Liver (tissue), 8 donors: ENCODE measurements at regions not wholly inside any gene's neighbourhood (a gene's known extent, or its start where the extent isn't known, plus 50 kb on each side); places are given as distances from the start of the nearest gene placed in this dataset.

Experiments used
- DNase-seq: peaks from one replicate; pipeline ENCODE4 v3.0.0-alpha.2; 2017; ENCODE audit warnings: low spot score
- H3K27ac ChIP-seq, 2 donors: one replicate each; pipeline ENCODE4 v1.7.0; 2013; ENCODE audit warnings: inconsistent platforms in 2 of 2, low read length in 2 of 2, control low read depth in 1 of 2, low read depth in 1 of 2, mild to moderate bottlenecking in 1 of 2
- H3K27me3 ChIP-seq, 4 donors: one replicate each; pipeline versions ENCODE4 v1.6.1 to v1.7.0; 2013; ENCODE audit warnings: low read length in 3 of 4, inconsistent platforms in 1 of 4, mild to moderate bottlenecking in 1 of 4, moderate library complexity in 1 of 4; ENCODE audit not compliant: control insufficient read depth in 4 of 4, insufficient read depth in 4 of 4
- H3K36me3 ChIP-seq, 4 donors: one replicate each; pipeline versions ENCODE4 v1.6.1 to v1.7.0; 2013; ENCODE audit warnings: low read length in 3 of 4, mild to moderate bottlenecking in 3 of 4, low read depth in 1 of 4, moderate library complexity in 1 of 4; ENCODE audit not compliant: control insufficient read depth in 4 of 4, insufficient read depth in 3 of 4
- H3K4me1 ChIP-seq, 4 donors: one replicate each; pipeline versions ENCODE4 v1.6.1 to v1.7.0; 2013; ENCODE audit warnings: low read length in 3 of 4, mild to moderate bottlenecking in 3 of 4, moderate library complexity in 1 of 4; ENCODE audit not compliant: control insufficient read depth in 4 of 4, insufficient read depth in 4 of 4
- H3K4me3 ChIP-seq, 3 donors: one replicate each; pipeline versions ENCODE4 v1.6.1 to v1.7.0; 2013; ENCODE audit warnings: low read length in 3 of 3, control low read depth in 1 of 3, low read depth in 1 of 3, mild to moderate bottlenecking in 1 of 3
- H3K9ac ChIP-seq, 2 donors: one replicate each; pipeline ENCODE4 v1.7.0; 2013; ENCODE audit warnings: low read length in 2 of 2, mild to moderate bottlenecking in 2 of 2, moderate library complexity in 2 of 2, control low read depth in 1 of 2, low read depth in 1 of 2
- H3K9me3 ChIP-seq, 4 donors: one replicate each; pipeline versions ENCODE4 v1.6.1 to v1.7.0; 2013; ENCODE audit warnings: low read length in 3 of 4; ENCODE audit not compliant: control insufficient read depth in 4 of 4
- EGR1 ChIP-seq, 2 donors: IDR thresholded peaks; 2 replicates each; pipeline ENCODE4 v1.6.1; 2016 to 2018; ENCODE audit warnings: antibody characterized with exemption in 2 of 2, low read depth in 2 of 2
- FOXA1 ChIP-seq: IDR thresholded peaks from 2 replicates; pipeline ENCODE4 v1.6.1; 2016; ENCODE audit warnings: antibody characterized with exemption
- FOXA2 ChIP-seq: IDR thresholded peaks from 2 replicates; pipeline ENCODE4 v1.6.1; 2016; ENCODE audit warnings: antibody characterized with exemption
- GABPA ChIP-seq, 2 donors: IDR thresholded peaks in 1 of 2; conservative IDR thresholded peaks in 1 of 2; 2 replicates each; pipeline ENCODE4 v1.6.1; 2016; ENCODE audit warnings: antibody characterized with exemption in 2 of 2, mild to moderate bottlenecking in 1 of 2, moderate library complexity in 1 of 2
- HNF4A ChIP-seq, 2 donors: conservative IDR thresholded peaks; 2 replicates each; pipeline ENCODE4 v1.6.1; 2016; ENCODE audit warnings: antibody characterized with exemption in 2 of 2, mild to moderate bottlenecking in 2 of 2
- HNF4G ChIP-seq: IDR thresholded peaks from 2 replicates; pipeline ENCODE4 v1.6.1; 2016; ENCODE audit warnings: antibody characterized with exemption
- JUND ChIP-seq, 2 donors: IDR thresholded peaks; 2 replicates each; pipeline ENCODE4 v1.6.1; 2016; ENCODE audit warnings: antibody characterized with exemption in 2 of 2
- NR2F2 ChIP-seq: IDR thresholded peaks from 2 replicates; pipeline ENCODE4 v1.6.1; 2016; ENCODE audit warnings: antibody characterized with exemption
- RAD21 ChIP-seq, 2 donors: IDR thresholded peaks; 2 replicates each; pipeline ENCODE4 v1.6.1; 2016; ENCODE audit warnings: antibody characterized with exemption in 2 of 2, mild to moderate bottlenecking in 2 of 2
- RXRA ChIP-seq, 2 donors: IDR thresholded peaks; 2 replicates each; pipeline ENCODE4 v1.6.1; 2017 to 2018; ENCODE audit warnings: antibody characterized with exemption in 2 of 2, mild to moderate bottlenecking in 1 of 2
- SP1 ChIP-seq: IDR thresholded peaks from 2 replicates; pipeline ENCODE4 v1.6.1; 2018; ENCODE audit warnings: antibody characterized with exemption, mild to moderate bottlenecking
- YY1 ChIP-seq: IDR thresholded peaks from 2 replicates; pipeline ENCODE4 v1.6.1; 2016; ENCODE audit warnings: antibody characterized with exemption, mild to moderate bottlenecking
- WGBS: extraction: QIAGEN DNeasy Blood & Tissue Kit; methylation state at CpG from one replicate; pipeline ENCODE4 v1.1.7; 2013; 5-methylcytosine and 5-hydroxymethylcytosine counted together
- TF ChIP-seq, protein P1 (sequence below): IDR thresholded peaks from 2 replicates; pipeline ENCODE4 v1.6.1; 2016; ENCODE audit warnings: antibody characterized with exemption
- TF ChIP-seq, protein P2 (sequence below): fragments of 150-350 bp; IDR thresholded peaks from 2 replicates; pipeline ENCODE4 v1.5.1; 2017; ENCODE audit warnings: improper control_type of control experiment, low read depth, low read length; ENCODE audit not compliant: missing input control
- TF ChIP-seq, protein P3 (sequence below): IDR thresholded peaks from 2 replicates; pipeline ENCODE4 v1.6.1; 2016; ENCODE audit warnings: antibody characterized with exemption
- TF ChIP-seq, protein P4 (sequence below): IDR thresholded peaks from 2 replicates; pipeline ENCODE4 v1.6.1; 2016; ENCODE audit warnings: antibody characterized with exemption, mild to moderate bottlenecking
- TF ChIP-seq, protein P5 (sequence below): IDR thresholded peaks from 2 replicates; pipeline ENCODE4 v1.6.1; 2016; ENCODE audit warnings: antibody characterized with exemption
- donor health status: healthy.
- donor health status: healthy.
- donor health status: healthy.
- donor health status: healthy.
- donor health status: healthy.

DNA sequence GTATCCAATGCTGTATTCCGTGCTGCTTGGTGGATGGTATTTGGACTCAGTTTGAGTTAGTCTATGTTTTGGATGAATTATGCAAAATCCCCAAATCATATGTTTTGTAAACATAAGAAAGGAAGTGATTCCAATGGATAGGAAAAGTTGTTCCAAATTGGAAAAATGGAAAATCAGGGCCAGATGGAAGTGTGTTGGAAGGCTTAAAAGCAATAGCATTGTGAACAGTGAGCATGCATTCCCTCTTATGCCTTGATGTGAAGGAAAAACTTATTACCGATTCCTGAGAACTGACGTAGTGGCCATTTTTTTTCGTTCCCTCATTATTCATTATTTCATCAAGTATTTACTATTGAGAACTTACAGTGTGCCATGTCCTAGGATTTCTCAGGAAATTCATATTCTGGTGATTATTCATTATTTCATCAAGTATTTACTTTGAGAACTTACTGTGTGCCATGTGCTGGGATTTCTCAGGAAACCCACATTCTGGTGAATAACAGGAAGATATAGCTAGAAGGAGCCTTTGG is 144.1 kb upstream of the TPRG1 start:
- Histone ChIP-seq H3K4me3 (no peak overlapping the region), H3K27me3 (no peaks in the 10 kb centered on the region), H3K9me3 (no peaks in the 10 kb centered on the region), H3K9ac (no peak overlapping the region), H3K27ac (no peak overlapping the region), H3K4me1 (no peaks in the 10 kb centered on the region), H3K36me3 (peaks cover 1 to 26% (median 12%) of the 10 kb centered on the region in 4 donors)
- TF ChIP-seq RXRA (IDR thresholded peaks at IDR 0.05) (no peak), EGR1 (IDR thresholded peaks at IDR 0.05; ENCODE audit: low read depth in 2 of 2) (no peak), HNF4A (conservative IDR thresholded peaks at IDR 0.05) (no peak), GABPA (IDR thresholded peaks at IDR 0.05 in 1 of 2, conservative IDR thresholded peaks at IDR 0.05 in 1 of 2) (no peak)
- TF ChIP-seq, protein P1, sequence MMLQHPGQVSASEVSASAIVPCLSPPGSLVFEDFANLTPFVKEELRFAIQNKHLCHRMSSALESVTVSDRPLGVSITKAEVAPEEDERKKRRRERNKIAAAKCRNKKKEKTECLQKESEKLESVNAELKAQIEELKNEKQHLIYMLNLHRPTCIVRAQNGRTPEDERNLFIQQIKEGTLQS, result no peak
- TF ChIP-seq, protein P2, sequence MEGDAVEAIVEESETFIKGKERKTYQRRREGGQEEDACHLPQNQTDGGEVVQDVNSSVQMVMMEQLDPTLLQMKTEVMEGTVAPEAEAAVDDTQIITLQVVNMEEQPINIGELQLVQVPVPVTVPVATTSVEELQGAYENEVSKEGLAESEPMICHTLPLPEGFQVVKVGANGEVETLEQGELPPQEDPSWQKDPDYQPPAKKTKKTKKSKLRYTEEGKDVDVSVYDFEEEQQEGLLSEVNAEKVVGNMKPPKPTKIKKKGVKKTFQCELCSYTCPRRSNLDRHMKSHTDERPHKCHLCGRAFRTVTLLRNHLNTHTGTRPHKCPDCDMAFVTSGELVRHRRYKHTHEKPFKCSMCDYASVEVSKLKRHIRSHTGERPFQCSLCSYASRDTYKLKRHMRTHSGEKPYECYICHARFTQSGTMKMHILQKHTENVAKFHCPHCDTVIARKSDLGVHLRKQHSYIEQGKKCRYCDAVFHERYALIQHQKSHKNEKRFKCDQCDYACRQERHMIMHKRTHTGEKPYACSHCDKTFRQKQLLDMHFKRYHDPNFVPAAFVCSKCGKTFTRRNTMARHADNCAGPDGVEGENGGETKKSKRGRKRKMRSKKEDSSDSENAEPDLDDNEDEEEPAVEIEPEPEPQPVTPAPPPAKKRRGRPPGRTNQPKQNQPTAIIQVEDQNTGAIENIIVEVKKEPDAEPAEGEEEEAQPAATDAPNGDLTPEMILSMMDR, result no peak
- TF ChIP-seq, protein P3, sequence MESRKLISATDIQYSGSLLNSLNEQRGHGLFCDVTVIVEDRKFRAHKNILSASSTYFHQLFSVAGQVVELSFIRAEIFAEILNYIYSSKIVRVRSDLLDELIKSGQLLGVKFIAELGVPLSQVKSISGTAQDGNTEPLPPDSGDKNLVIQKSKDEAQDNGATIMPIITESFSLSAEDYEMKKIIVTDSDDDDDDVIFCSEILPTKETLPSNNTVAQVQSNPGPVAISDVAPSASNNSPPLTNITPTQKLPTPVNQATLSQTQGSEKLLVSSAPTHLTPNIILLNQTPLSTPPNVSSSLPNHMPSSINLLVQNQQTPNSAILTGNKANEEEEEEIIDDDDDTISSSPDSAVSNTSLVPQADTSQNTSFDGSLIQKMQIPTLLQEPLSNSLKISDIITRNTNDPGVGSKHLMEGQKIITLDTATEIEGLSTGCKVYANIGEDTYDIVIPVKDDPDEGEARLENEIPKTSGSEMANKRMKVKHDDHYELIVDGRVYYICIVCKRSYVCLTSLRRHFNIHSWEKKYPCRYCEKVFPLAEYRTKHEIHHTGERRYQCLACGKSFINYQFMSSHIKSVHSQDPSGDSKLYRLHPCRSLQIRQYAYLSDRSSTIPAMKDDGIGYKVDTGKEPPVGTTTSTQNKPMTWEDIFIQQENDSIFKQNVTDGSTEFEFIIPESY, result no peak
- TF ChIP-seq, protein P4, sequence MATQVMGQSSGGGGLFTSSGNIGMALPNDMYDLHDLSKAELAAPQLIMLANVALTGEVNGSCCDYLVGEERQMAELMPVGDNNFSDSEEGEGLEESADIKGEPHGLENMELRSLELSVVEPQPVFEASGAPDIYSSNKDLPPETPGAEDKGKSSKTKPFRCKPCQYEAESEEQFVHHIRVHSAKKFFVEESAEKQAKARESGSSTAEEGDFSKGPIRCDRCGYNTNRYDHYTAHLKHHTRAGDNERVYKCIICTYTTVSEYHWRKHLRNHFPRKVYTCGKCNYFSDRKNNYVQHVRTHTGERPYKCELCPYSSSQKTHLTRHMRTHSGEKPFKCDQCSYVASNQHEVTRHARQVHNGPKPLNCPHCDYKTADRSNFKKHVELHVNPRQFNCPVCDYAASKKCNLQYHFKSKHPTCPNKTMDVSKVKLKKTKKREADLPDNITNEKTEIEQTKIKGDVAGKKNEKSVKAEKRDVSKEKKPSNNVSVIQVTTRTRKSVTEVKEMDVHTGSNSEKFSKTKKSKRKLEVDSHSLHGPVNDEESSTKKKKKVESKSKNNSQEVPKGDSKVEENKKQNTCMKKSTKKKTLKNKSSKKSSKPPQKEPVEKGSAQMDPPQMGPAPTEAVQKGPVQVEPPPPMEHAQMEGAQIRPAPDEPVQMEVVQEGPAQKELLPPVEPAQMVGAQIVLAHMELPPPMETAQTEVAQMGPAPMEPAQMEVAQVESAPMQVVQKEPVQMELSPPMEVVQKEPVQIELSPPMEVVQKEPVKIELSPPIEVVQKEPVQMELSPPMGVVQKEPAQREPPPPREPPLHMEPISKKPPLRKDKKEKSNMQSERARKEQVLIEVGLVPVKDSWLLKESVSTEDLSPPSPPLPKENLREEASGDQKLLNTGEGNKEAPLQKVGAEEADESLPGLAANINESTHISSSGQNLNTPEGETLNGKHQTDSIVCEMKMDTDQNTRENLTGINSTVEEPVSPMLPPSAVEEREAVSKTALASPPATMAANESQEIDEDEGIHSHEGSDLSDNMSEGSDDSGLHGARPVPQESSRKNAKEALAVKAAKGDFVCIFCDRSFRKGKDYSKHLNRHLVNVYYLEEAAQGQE, result no peak
- TF ChIP-seq, protein P5, sequence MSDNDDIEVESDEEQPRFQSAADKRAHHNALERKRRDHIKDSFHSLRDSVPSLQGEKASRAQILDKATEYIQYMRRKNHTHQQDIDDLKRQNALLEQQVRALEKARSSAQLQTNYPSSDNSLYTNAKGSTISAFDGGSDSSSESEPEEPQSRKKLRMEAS, result no peak
- no peak for DNase-seq
- 95% methylated on average over 4 of the region's 4 CpGs for WGBS

DNA sequence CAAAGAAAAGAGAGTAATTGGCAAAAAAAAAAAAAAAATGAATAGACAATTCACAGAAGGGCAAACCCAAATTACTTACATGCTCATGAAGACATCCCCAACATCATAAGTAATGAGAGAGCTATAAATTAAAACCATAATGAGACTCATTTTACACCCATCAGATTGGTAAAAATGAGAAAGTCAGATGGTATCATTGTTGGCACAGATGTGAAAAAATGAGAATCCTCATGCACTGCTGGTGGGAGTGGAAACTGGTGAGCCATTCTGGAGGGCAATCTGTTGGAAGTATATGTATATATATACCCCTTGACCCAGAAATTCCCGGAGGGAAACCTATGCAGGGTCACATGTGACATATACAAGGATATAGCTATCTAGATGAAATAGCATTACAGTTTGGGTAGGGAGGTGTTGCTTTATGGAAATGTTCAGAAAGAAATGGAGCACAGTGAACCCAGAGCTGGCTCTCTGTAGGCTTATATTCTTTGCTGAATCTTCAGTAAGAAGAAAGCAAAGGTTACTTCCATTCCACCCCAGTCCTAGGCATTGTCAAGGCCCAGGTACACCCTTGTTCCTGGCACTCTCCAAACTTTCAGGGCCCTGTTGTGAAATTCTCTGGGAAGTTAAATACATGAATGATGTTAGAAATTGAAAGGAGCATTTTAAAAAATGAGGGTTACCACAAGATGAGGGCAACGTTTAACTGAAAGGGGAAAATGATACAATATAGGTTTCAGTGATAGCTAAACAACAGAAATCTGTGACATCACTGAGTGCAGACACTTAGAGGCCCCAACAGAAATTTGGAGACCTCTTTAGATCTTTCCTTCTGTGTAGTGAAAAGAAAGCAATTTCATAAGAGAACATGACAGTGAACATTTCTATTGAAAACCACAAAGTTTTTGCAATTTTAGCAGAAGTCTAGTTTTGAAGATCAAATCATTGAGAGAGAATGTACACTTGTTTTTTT is 132.7 kb upstream of the TPRG1 start:
- DNase-seq, result no peak
- TF ChIP-seq, protein P1, result no peak
- TF ChIP-seq, protein P2, result no peak
- TF ChIP-seq FOXA2 (no peak), FOXA1 (no peak), JUND (IDR thresholded peaks at IDR 0.05) (no peak), SP1 (no peak), RAD21 (IDR thresholded peaks at IDR 0.05) (no peak), RXRA (IDR thresholded peaks at IDR 0.05) (no peak), YY1 (no peak), HNF4A (conservative IDR thresholded peaks at IDR 0.05) (no peak), HNF4G (no peak), NR2F2 (no peak), EGR1 (IDR thresholded peaks at IDR 0.05; ENCODE audit: low read depth in 2 of 2) (no peak), GABPA (IDR thresholded peaks at IDR 0.05 in 1 of 2, conservative IDR thresholded peaks at IDR 0.05 in 1 of 2) (no peak)
- WGBS, result 79% methylated on average over 2 of the region's 2 CpGs
- no peak overlapping the region for H3K9ac ChIP-seq
- H3K36me3 ChIP-seq, result peaks cover 0 to 11% (median 3%) of the 10 kb centered on the region in 4 donors
- H3K9me3 ChIP-seq, result no peaks in the 10 kb centered on the region
- no peaks in the 10 kb centered on the region for H3K27me3 ChIP-seq
- no peaks in the 10 kb centered on the region for H3K4me1 ChIP-seq
- no peak overlapping the region for H3K27ac ChIP-seq
- H3K4me3 ChIP-seq, result no peak overlapping the region
